ENCODE measurements at regions not wholly inside any gene's neighbourhood (a gene's known extent, or its start where the extent isn't known, plus 50 kb on each side); places are given as distances from the start of the nearest gene placed in this dataset.
A peak's percentile ranks its signal among the peaks of the same experiment; 100 is the strongest.

DNA sequence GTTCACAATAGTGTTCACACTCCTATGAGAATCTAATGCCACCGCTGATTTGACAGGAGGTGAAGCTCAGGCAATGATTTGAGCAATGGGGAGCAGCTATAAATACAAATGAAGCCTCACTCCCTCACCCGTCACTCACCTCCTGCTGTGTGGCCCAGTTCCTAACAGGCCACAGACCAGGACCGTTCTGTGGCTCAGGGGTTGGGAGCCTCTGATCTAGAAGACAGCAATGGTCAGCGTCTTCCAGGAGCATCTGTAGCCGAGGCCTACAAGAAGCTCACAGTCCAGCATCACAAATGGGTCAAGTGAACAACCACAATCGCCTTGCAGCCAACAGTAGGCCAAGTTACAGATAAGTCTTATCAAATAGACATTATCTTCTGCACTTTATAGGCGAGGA is 110.0 kb upstream of the SLC66A3 start:
- Histone ChIP-seq H3K23ac (ENCODE audit: insufficient read length) (no peak overlapping the region), H3K4me1 (replicated peaks in 1 of 4; ENCODE audit: control insufficient read depth in 3 of 4, insufficient read depth in 4 of 4, low read length in 3 of 4) (peaks cover 0 to 6% (median 1%) of the 10 kb centered on the region in 4 experiments; a peak in 3 of 7 replicates), H3K27ac (ENCODE audit: low read depth, low read length) (no peak overlapping the region), H2BK20ac (ENCODE audit: low read length) (no peak overlapping the region), H3K56ac (replicated peaks; ENCODE audit: insufficient read length, low read depth, low read length) (no peak overlapping the region), H4K5ac (ENCODE audit: insufficient read length, low read depth, low read length) (no peak overlapping the region), H4K8ac (ENCODE audit: extremely low read depth, insufficient read depth, low read length) (no peak overlapping the region), H3K4me2 (ENCODE audit: insufficient read depth in 1 of 2, low read depth in 2 of 2, low read length in 2 of 2) (no peak overlapping the region), H3K4me3 (ENCODE audit: extremely low read depth in 1 of 4, insufficient read depth in 2 of 4, low read depth in 3 of 4, low read length in 4 of 4) (no peak overlapping the region), H3K4ac (replicated peaks; ENCODE audit: insufficient read length, low read depth, low read length) (no peak overlapping the region), H3K14ac (ENCODE audit: insufficient read length) (no peak overlapping the region), H3K9me3 (ENCODE audit: insufficient read depth in 2 of 2, low read depth in 1 of 2, low read length in 1 of 2) (0 out of 4 replicates have a peak, but pooled peaks cover 0 to 2% of the 10 kb centered on the region in 2 experiments), H2BK12ac (ENCODE audit: low read depth, low read length) (no peak overlapping the region), H4K20me1 (replicated peaks in 1 of 2; ENCODE audit: control insufficient read depth in 1 of 2, insufficient read depth in 2 of 2, low read length in 2 of 2) (no peaks in the 10 kb centered on the region), H2AK5ac (ENCODE audit: low read depth, low read length) (no peak overlapping the region), H2BK5ac (ENCODE audit: low read depth, low read length) (no peak overlapping the region), H2BK15ac (ENCODE audit: low read length) (no peak overlapping the region), H2AFZ (ENCODE audit: low read length) (no peak overlapping the region; the same call in 1 of the 2 replicates), H3K36me3 (ENCODE audit: control insufficient read depth in 2 of 4, insufficient read depth in 4 of 4, low read length in 3 of 4) (no peaks in the 10 kb centered on the region), H4K91ac (replicated peaks; ENCODE audit: insufficient read length, low read length) (no peak overlapping the region), H3K9ac (replicated peaks in 1 of 4; ENCODE audit: extremely low read depth in 1 of 4, low read depth in 3 of 4, low read length in 3 of 4) (no peak overlapping the region), H3K79me1 (ENCODE audit: low read depth, low read length) (no peaks in the 10 kb centered on the region), H3K23me2 (ENCODE audit: low read depth, low read length) (no peaks in the 10 kb centered on the region), H3K18ac (ENCODE audit: extremely low read depth, low read length) (no peak overlapping the region), H2BK120ac (replicated peaks; ENCODE audit: low read depth, low read length) (no peak overlapping the region), H3K79me2 (ENCODE audit: control insufficient read depth in 1 of 2, insufficient read depth in 2 of 2, low read length in 2 of 2) (no peaks in the 10 kb centered on the region), H3K27me3 (replicated peaks in 1 of 4; ENCODE audit: control insufficient read depth in 3 of 4, extremely low read depth in 1 of 4, insufficient read depth in 3 of 4, low read length in 3 of 4) (no peaks in the 10 kb centered on the region)
- FAIRE-seq (no peak), DNase-seq (ENCODE audit: low read depth in 1 of 2, low spot score in 2 of 2) (peak in 1 of 2 experiments; percentile 20)
- TF ChIP-seq MAFK (IDR thresholded peaks at IDR 0.05; ENCODE audit: low read depth, low read length) (no peak), KDM5A (IDR thresholded peaks at IDR 0.05; ENCODE audit: low read length) (no peak), SAP30 (IDR thresholded peaks at IDR 0.05; ENCODE audit: insufficient read depth, insufficient replicate concordance, low read length) (no peak), SRF (IDR thresholded peaks at IDR 0.05; ENCODE audit: low read depth, low read length) (no peak), PHF8 (conservative IDR thresholded peaks at IDR 0.05; ENCODE audit: low read depth, low read length) (no peak), FOSL1 (IDR thresholded peaks at IDR 0.05; ENCODE audit: insufficient read depth, low read depth, low read length) (no peak), CREB1 (IDR thresholded peaks at IDR 0.05) (no peak), KDM1A (IDR thresholded peaks at IDR 0.05; ENCODE audit: borderline replicate concordance, low read length) (no peak), TBP (IDR thresholded peaks at IDR 0.05; ENCODE audit: low read depth, low read length) (no peak), RFX5 (IDR thresholded peaks at IDR 0.05; ENCODE audit: borderline replicate concordance, low read depth, low read length) (no peak), BRCA1 (IDR thresholded peaks at IDR 0.05; ENCODE audit: low read depth, low read length) (no peak), YY1 (IDR thresholded peaks at IDR 0.05; ENCODE audit: low read depth, low read length) (no peak), EP300 (IDR thresholded peaks at IDR 0.05; ENCODE audit: borderline replicate concordance in 1 of 2, low read depth in 2 of 2, low read length in 2 of 2) (no peak)
- 91% methylated on average over 7 of the region's 7 CpGs; no CpG with 5 or more reads in 1 of the 2 experiments for WGBS, 2 experiments (ENCODE audit: extremely low coverage in 1 of 2, insufficient coverage in 1 of 2, insufficient read length in 1 of 2, insufficient replicate concordance in 2 of 2, low coverage in 1 of 2, low lambda C conversion rate in 2 of 2, missing lambda C conversion rate in 1 of 2)
- POLR2A ChIA-PET (ENCODE audit: partially characterized antibody) = no interaction called here
- CTCF ChIA-PET (ENCODE audit: partially characterized antibody) = interaction anchor here (1.0 to 1.1 kb wide), 2 partner anchors 11 to 49 kb away, joined by 4 read pairs; no protein-coding TSS in a partner anchor

Data from H1 (cell line).